Brain microvascular endothelial cell (primary cell): ENCODE measurements at regions not wholly inside any gene's neighbourhood (a gene's known extent, or its start where the extent isn't known, plus 50 kb on each side); places are given as distances from the start of the nearest gene placed in this dataset.

Experiments
- DNase-seq: peaks from one replicate; pipeline ENCODE4 v3.0.0-alpha.2; 2020
- H3K27ac ChIP-seq: fragments of 250-450 bp; sonication (Bioruptor Pico); 2 replicates; pipeline ENCODE4 v1.5.1; 2020; ENCODE audit warnings: mild to moderate bottlenecking, moderate library complexity
- H3K27me3 ChIP-seq: fragments of 250-450 bp; sonication (Bioruptor Pico); replicated peaks from 2 replicates; pipeline ENCODE4 v1.5.1; 2020; ENCODE audit warnings: mild to moderate bottlenecking
- H3K36me3 ChIP-seq: fragments of 250-450 bp; sonication (Bioruptor Pico); replicated peaks from 2 replicates; pipeline ENCODE4 v1.5.1; 2020; ENCODE audit warnings: mild to moderate bottlenecking
- H3K4me3 ChIP-seq: 2 replicates; pipeline ENCODE4 v1.5.1; 2011; ENCODE audit warnings: low read depth, mild to moderate bottlenecking, control low read depth, low read length, moderate library complexity
- CTCF ChIP-seq: IDR thresholded peaks from 2 replicates; pipeline ENCODE4 v1.5.1; 2011; ENCODE audit warnings: low read depth, mild to moderate bottlenecking, moderate library complexity, low read length, control low read depth, inconsistent platforms; ENCODE audit errors: missing control alignments
- in situ Hi-C: cut with HindIII; loops from 2 replicates; pipeline ENCODE4 v1.10.0; 2017; ENCODE audit warnings: low sequenced_read_pairs, low pct_ligation_motif_present

- no peak for TF ChIP-seq CTCF
- no peak overlapping the region for H3K4me3 ChIP-seq
- H3K36me3 ChIP-seq = no peaks in the 10 kb centered on the region
- no peak overlapping the region for H3K27ac ChIP-seq
- in situ Hi-C loops = no loop called here
- DNase-seq = no peak
- H3K27me3 ChIP-seq = no peaks in the 10 kb centered on the region
These were observed 468.6 kb downstream of the XPNPEP1 start for GRCh38 chr10:109454691-109455090.

- peak; percentile 15 for TF ChIP-seq CTCF
- in situ Hi-C loops = no loop called here
- H3K27me3 ChIP-seq = no peaks in the 10 kb centered on the region
- H3K4me3 ChIP-seq = no peak overlapping the region
- H3K27ac ChIP-seq = no peak overlapping the region
- H3K36me3 ChIP-seq = no peaks in the 10 kb centered on the region
- no peak for DNase-seq
These were observed 471.4 kb downstream of the XPNPEP1 start for GRCh38 chr10:109451879-109452278.

- Histone ChIP-seq H3K4me3 (no peak overlapping the region), H3K27me3 (no peaks in the 10 kb centered on the region), H3K27ac (no peak overlapping the region), H3K36me3 (no peaks in the 10 kb centered on the region)
- in situ Hi-C loops = no loop called here
- no peak for TF ChIP-seq CTCF
- no peak for DNase-seq
These were observed 472.6 kb downstream of the XPNPEP1 start for GRCh38 chr10:109450702-109451101.

- DNase-seq = no peak
- no peak overlapping the region for H3K27ac ChIP-seq
- H3K36me3 ChIP-seq = no peaks in the 10 kb centered on the region
- in situ Hi-C loops = no loop called here
- no peak for TF ChIP-seq CTCF
- H3K4me3 ChIP-seq = no peak overlapping the region
- H3K27me3 ChIP-seq = no peaks in the 10 kb centered on the region
These were observed 489.9 kb downstream of the XPNPEP1 start for GRCh38 chr10:109433434-109433833.

GRCh38 chr10:109432281-109432680 lies 491.0 kb downstream of the XPNPEP1 start:
- in situ Hi-C loops = no loop called here
- TF ChIP-seq CTCF = no peak
- no peak for DNase-seq
- Histone ChIP-seq H3K27ac (no peak overlapping the region), H3K36me3 (no peaks in the 10 kb centered on the region), H3K27me3 (no peaks in the 10 kb centered on the region), H3K4me3 (no peak overlapping the region)

- TF ChIP-seq CTCF = no peak
- Histone ChIP-seq H3K36me3 (no peaks in the 10 kb centered on the region), H3K27ac (no peak overlapping the region), H3K4me3 (no peak overlapping the region), H3K27me3 (no peaks in the 10 kb centered on the region)
- DNase-seq = no peak
- in situ Hi-C loops = no loop called here
These were observed 492.5 kb downstream of the XPNPEP1 start for GRCh38 chr10:109430799-109431198.
